Astrocyte of the spinal cord (primary cell): ENCODE measurements at regions not wholly inside any gene's neighbourhood (a gene's known extent, or its start where the extent isn't known, plus 50 kb on each side); places are given as distances from the start of the nearest gene placed in this dataset.

Source experiments
- DNase-seq: peaks from one replicate; pipeline ENCODE4 v3.0.0; 2011; ENCODE audit warnings: low read depth, low spot score
- H3K4me3 ChIP-seq: 2 replicates; pipeline ENCODE4 v1.5.1; 2011; ENCODE audit warnings: low read depth, mild to moderate bottlenecking, low read length, moderate library complexity
- in situ Hi-C: cut with HindIII; loops from 2 replicates; pipeline ENCODE4 v1.10.0; 2017; ENCODE audit warnings: low sequenced_read_pairs
- TF ChIP-seq, protein P1 (sequence below): IDR thresholded peaks from 2 replicates; pipeline ENCODE4 v1.5.1; 2012; ENCODE audit warnings: low read depth, mild to moderate bottlenecking, low read length, inconsistent platforms

DNA sequence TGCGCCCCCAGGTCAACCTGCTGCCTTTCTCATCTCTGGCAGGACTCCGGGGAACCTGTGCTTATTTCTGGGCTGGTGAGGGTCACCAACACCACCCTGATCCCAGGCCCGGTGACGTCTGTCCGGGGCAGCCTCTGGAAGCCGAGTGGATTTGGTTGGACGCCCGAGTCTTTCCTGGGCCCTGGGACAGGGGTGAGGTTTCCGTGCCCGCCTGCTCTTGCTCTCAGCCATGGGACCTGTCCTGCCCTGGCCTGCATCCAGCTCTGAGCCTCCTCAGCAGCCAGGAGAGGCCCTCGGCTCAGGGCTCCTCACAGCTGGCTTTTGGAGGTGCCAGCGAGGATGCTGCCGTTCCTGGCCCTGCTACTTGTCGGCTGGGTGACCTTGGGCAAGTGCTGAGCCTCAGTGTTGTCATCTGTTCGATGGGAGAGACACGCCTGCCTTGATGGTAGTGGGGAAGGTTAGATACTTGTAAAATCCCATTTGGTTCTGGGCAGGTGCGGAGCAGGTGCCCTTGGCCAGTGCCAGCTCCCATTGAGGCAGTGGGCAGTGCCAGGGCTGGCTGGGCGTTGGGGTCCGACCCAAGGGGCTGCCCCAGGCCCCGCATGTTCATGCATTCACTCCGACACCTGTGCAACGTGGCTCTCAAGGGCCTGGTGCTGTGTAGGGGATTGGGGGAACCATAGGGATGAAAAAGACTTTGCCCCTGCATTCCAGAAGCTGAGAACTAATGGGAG, 58.9 kb upstream of the THY1 start:
- DNase-seq = no peak
- H3K4me3 ChIP-seq = no peak overlapping the region
- in situ Hi-C loops = no loop called here
- TF ChIP-seq, protein P1, sequence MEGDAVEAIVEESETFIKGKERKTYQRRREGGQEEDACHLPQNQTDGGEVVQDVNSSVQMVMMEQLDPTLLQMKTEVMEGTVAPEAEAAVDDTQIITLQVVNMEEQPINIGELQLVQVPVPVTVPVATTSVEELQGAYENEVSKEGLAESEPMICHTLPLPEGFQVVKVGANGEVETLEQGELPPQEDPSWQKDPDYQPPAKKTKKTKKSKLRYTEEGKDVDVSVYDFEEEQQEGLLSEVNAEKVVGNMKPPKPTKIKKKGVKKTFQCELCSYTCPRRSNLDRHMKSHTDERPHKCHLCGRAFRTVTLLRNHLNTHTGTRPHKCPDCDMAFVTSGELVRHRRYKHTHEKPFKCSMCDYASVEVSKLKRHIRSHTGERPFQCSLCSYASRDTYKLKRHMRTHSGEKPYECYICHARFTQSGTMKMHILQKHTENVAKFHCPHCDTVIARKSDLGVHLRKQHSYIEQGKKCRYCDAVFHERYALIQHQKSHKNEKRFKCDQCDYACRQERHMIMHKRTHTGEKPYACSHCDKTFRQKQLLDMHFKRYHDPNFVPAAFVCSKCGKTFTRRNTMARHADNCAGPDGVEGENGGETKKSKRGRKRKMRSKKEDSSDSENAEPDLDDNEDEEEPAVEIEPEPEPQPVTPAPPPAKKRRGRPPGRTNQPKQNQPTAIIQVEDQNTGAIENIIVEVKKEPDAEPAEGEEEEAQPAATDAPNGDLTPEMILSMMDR = no peak

DNA sequence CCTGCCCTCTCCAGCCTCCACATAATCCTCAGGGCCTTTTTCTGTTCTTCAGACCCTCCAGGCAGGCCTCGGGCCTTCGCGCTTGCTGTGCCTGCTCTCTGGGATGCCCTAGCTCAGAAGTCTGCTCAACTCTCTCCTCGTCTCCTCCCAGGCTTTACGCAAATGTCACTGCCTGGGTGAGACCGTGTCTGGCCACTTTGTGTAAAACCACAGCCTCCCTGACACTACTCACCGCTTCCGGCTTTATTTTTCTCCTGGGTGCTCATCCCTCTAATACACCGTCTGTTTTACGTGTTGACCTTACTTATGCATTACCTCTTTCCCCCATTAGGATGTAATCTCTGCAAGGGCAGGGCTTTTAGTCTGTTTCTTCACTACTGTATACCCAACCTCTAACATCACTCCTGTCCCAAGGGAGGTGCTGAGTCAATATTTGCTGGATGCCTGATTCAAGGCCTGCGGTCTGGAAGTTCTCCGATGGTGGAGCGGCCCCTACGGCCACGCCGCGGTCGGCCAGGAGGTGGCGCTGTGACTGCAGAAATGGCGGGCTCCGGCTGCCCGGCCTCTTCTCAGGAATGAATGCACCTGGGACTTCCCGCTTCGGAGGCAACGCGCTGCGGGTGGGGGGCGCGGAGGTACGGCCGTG, 58.2 kb upstream of the THY1 start:
- in situ Hi-C loops = no loop called here
- no peak overlapping the region for H3K4me3 ChIP-seq
- DNase-seq = peak; percentile 89
- TF ChIP-seq, protein P1 = peak; percentile 98

DNA sequence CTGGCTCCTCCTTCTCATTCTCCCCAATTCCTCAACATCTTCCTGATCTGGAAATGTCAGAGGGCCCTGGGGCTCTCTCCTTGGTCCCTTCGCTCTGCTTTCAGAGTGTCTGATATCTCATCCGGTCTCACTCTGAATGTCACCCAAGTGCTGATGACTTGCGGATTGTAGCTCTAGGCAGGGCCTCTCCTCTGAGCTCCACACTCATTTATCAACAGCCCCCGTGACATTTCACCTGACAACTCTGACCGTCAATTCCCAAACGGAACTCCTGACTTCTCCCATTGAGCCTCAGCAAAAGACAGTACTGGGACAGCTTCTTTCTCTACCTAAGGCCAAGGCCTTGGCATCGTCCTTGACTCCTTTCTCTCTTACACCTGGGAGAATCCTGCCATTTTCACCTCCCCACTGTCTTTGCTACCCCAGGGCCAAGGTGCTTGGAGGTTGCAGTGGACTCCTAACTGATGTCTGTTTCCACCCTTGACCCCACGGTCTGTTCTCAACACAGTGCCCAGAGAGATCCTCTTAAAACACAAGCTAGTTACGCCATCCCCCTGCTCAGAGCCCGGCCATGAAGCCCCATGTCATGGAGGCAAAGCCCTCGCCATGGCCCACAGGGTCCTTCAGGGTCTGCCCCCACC, 57.5 kb upstream of the THY1 start:
- no peak overlapping the region for H3K4me3 ChIP-seq
- TF ChIP-seq, protein P1 = no peak
- DNase-seq = no peak
- in situ Hi-C loops = no loop called here

DNA sequence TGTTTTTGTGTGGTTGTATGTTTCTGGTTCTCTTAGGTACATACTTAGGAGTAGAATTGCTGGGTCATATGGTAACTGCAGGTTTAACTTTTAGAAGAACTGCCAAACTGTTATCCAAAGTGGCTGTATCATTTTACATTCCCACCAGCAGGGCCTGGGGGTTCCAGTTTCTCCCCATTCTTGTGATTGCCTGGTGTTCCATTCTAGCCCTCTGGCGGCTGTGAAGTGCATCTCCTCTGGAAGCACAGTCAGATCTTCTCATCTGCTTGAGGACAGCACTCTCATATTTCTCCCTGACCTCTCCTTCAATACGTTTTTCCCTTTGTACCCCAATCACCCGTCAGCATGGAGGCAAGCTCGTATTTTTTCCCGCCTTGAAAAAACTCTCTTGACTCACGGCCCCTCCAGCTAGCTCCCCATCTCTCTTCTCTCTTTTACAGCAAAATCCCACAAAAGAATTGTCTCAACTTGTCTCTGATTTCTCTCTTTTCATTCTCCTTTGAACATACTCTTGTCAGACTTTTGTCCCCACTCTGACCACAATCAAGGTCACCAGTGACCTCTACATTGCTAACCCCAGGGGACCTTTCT, 56.8 kb upstream of the THY1 start:
- peak; percentile 26 for DNase-seq
- no peak overlapping the region for H3K4me3 ChIP-seq
- in situ Hi-C loops = no loop called here
- TF ChIP-seq, protein P1 = peak; percentile 70

DNA sequence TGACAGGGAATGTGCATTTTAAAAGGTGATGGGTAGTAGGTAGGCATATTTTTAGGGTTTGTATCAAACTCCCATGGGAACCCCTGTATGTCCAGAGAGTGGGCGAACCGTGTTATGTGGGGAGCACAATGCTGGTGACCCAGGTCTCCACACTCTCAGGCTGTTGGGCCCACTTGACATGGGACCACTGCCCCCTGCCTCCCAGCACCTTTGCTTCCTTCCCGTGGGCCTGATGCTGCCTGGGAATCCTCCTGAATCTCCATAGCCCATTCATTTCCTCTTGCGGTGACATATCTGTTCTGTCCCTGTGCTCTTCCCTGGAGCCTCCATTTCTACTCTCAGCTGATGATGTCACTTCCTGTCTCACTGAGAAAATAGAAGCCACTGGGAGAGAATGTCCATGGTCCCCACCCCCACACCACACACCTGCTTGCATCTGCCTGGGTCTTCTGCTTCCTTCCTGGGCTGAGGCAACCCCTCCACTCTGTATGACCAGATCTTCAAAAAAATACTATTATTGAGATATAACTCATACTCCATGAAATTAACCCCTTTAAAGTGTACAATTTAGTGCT, 55.8 kb upstream of the THY1 start:
- in situ Hi-C loops = no loop called here

More for the DNA sequence above, 55.8 kb upstream of the THY1 start:
- DNase-seq = no peak
- TF ChIP-seq, protein P1 = no peak
- H3K4me3 ChIP-seq = no peak overlapping the region
